Stomach (tissue), 4 donors: ENCODE measurements at regions not wholly inside any gene's neighbourhood (a gene's known extent, or its start where the extent isn't known, plus 50 kb on each side); places are given as distances from the start of the nearest gene placed in this dataset.

ENCODE experiments used
- EP300 ChIP-seq: sonication (generic); formaldehyde crosslinking; IDR thresholded peaks from one replicate; pipeline ENCODE4 v1.6.1; 2017; ENCODE audit warnings: antibody characterized with exemption
- POLR2AphosphoS5 ChIP-seq, 3 donors: sonication (generic); formaldehyde crosslinking; IDR thresholded peaks; one replicate each; pipeline ENCODE4 v1.6.1; 2016; ENCODE audit warnings: antibody characterized with exemption in 3 of 3
- TF ChIP-seq, protein P1 (sequence below), 7 experiments: fragments of 450-650 bp in 4 of 7; fragments of 200-600 bp in 3 of 7; sonication (generic) in 3 of 7; IDR thresholded peaks; one replicate each; pipeline ENCODE4 v1.5.1; 2016 to 2019; ENCODE audit warnings: antibody characterized with exemption in 7 of 7, control low read depth in 2 of 7, mild to moderate bottlenecking in 1 of 7

DNA sequence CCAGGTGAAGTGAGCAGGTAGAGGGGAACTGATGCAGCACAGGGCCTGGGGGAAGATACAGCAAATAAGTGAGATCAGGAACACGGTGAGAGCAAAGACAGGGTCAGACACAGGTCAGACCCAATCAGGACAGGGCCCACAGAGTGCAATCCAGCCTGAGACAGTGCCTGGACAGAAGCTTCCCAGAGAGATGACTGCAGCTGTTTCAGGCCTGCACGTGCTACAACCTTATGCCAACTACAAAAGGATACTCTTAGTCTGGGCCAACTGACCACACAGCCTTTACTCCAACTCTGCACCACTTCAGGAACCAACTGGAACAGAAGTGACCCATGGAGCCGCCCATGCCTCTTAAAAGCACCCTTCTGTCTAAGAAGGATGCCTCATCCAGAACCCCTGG lies 228.0 kb downstream of the TOMM20 start:
- TF ChIP-seq EP300 (no peak), POLR2AphosphoS5 (IDR thresholded peaks at IDR 0.05) (no peak)
- TF ChIP-seq, protein P1, sequence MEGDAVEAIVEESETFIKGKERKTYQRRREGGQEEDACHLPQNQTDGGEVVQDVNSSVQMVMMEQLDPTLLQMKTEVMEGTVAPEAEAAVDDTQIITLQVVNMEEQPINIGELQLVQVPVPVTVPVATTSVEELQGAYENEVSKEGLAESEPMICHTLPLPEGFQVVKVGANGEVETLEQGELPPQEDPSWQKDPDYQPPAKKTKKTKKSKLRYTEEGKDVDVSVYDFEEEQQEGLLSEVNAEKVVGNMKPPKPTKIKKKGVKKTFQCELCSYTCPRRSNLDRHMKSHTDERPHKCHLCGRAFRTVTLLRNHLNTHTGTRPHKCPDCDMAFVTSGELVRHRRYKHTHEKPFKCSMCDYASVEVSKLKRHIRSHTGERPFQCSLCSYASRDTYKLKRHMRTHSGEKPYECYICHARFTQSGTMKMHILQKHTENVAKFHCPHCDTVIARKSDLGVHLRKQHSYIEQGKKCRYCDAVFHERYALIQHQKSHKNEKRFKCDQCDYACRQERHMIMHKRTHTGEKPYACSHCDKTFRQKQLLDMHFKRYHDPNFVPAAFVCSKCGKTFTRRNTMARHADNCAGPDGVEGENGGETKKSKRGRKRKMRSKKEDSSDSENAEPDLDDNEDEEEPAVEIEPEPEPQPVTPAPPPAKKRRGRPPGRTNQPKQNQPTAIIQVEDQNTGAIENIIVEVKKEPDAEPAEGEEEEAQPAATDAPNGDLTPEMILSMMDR (IDR thresholded peaks at IDR 0.05) = no peak
